Upper lobe of left lung (tissue), 4 donors: ENCODE measurements at regions not wholly inside any gene's neighbourhood (a gene's known extent, or its start where the extent isn't known, plus 50 kb on each side); places are given as distances from the start of the nearest gene placed in this dataset.

Source experiments
- CTCF ChIP-seq, 6 experiments: fragments of 450-650 bp in 4 of 6; fragments of 200-600 bp in 2 of 6; sonication (generic) in 2 of 6; IDR thresholded peaks; one replicate each; pipeline ENCODE4 v1.5.1; 2016 to 2019; ENCODE audit warnings: antibody characterized with exemption in 6 of 6
- EP300 ChIP-seq, 4 donors: sonication (generic); formaldehyde crosslinking; IDR thresholded peaks; one replicate each; pipeline ENCODE4 v1.5.1; 2017; ENCODE audit warnings: antibody characterized with exemption in 4 of 4, control low read depth in 2 of 4
- POLR2AphosphoS5 ChIP-seq, 2 donors: sonication (generic); formaldehyde crosslinking; IDR thresholded peaks; one replicate each; pipeline ENCODE4 v1.5.1; 2017; ENCODE audit warnings: antibody characterized with exemption in 2 of 2

- TF ChIP-seq CTCF (IDR thresholded peaks at IDR 0.05) (no peak), EP300 (IDR thresholded peaks at IDR 0.05) (no peak), POLR2AphosphoS5 (IDR thresholded peaks at IDR 0.05) (no peak)
Observed at GRCh38 chr16:9523994-9524393, 432.6 kb downstream of the HAPSTR1 start.
